HepG2 (cell line): ENCODE measurements at regions not wholly inside any gene's neighbourhood (a gene's known extent, or its start where the extent isn't known, plus 50 kb on each side); places are given as distances from the start of the nearest gene placed in this dataset.

Source experiments
- CAMTA2 ChIP-seq: sonication (generic); formaldehyde crosslinking; IDR thresholded peaks from 2 replicates; pipeline ENCODE4 v1.4.0; 2020; ENCODE audit warnings: mild to moderate bottlenecking, missing genetic modification reagents, borderline replicate concordance
- EZH2 ChIP-seq: conservative IDR thresholded peaks from 2 replicates; pipeline ENCODE4 v1.6.1; 2012; ENCODE audit warnings: mild to moderate bottlenecking, low read depth, low read length, moderate library complexity
- KDM5A ChIP-seq: fragments of 200-600 bp; sonication (generic); IDR thresholded peaks from 2 replicates; pipeline ENCODE4 v1.7.0; 2018; ENCODE audit warnings: antibody characterized with exemption, mild to moderate bottlenecking, low read length, borderline replicate concordance
- RXRA ChIP-seq: sonication (generic); formaldehyde crosslinking; IDR thresholded peaks from 2 replicates; pipeline ENCODE4 v1.5.1; 2020; ENCODE audit warnings: missing genetic modification reagents
- SRY ChIP-seq: sonication (generic); formaldehyde crosslinking; IDR thresholded peaks from 2 replicates; pipeline ENCODE4 v1.8.0; 2022; ENCODE audit warnings: mild to moderate bottlenecking, missing genetic modification reagents
- TF ChIP-seq, protein P1 (sequence below): sonication (generic); formaldehyde crosslinking; IDR thresholded peaks from 2 replicates; pipeline ENCODE4 v1.8.0; 2022; ENCODE audit warnings: mild to moderate bottlenecking, missing genetic modification reagents, moderate library complexity
- TF ChIP-seq, protein P2 (sequence below): sonication (generic); formaldehyde crosslinking; IDR thresholded peaks from 2 replicates; pipeline ENCODE4 v1.9.0; 2021; ENCODE audit warnings: missing genetic modification reagents, mild to moderate bottlenecking, borderline replicate concordance

DNA sequence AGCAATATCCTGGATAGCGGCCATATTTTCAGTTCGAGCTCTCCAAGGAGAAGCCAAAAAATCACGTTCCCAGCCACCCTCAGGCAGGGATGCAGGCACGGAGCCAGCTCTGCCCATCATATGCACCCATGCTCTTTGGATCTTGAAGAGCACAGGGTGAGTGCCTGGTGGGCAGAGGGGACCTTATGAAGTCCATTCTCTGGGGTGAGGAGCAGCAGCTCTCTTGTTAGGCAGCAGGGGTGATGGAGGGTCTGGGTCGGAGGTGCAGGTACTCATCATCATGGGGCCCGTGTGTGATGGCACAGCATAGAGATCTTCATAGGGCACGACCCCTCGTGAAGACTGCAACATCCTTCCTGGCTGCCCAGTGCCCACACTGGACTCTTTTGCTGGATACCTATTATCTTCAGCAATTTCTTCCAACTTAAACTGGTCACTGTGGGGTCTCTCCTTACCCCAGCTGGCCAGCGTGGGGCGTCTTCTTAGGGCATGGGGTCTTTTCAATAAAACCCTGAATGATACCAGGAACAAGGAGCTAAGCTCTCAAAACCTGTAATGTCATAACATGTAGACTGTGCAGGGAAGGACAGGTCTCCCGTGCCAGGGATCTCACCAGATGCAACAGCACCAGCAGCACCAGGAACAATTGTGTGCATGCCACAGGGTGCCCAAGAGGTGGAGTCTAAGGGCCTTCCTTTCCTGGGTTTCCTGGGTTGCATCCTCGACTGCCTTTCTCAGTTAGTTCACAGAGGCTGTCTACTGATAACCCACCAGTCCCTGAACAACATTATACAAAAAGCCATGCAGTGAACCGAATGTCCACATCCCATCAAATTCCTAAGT is 165.0 kb downstream of the TENT4A start:
- TF ChIP-seq SRY, result no peak
- no peak for TF ChIP-seq KDM5A
- TF ChIP-seq, protein P1, sequence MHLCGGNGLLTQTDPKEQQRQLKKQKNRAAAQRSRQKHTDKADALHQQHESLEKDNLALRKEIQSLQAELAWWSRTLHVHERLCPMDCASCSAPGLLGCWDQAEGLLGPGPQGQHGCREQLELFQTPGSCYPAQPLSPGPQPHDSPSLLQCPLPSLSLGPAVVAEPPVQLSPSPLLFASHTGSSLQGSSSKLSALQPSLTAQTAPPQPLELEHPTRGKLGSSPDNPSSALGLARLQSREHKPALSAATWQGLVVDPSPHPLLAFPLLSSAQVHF (CRISPR knock-in tag), result no peak
- TF ChIP-seq CAMTA2 (CRISPR knock-in tag), result no peak
- no peak for TF ChIP-seq RXRA (CRISPR knock-in tag)
- TF ChIP-seq, protein P2, sequence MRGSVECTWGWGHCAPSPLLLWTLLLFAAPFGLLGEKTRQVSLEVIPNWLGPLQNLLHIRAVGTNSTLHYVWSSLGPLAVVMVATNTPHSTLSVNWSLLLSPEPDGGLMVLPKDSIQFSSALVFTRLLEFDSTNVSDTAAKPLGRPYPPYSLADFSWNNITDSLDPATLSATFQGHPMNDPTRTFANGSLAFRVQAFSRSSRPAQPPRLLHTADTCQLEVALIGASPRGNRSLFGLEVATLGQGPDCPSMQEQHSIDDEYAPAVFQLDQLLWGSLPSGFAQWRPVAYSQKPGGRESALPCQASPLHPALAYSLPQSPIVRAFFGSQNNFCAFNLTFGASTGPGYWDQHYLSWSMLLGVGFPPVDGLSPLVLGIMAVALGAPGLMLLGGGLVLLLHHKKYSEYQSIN, result no peak
- no peak for TF ChIP-seq EZH2
